NOMO-1 treated with dmso at 0.1 percent for 144 hours (cell line): ENCODE measurements at regions not wholly inside any gene's neighbourhood (a gene's known extent, or its start where the extent isn't known, plus 50 kb on each side); places are given as distances from the start of the nearest gene placed in this dataset.
"Not testable (repeated sequence)": the region's sequence is repeated elsewhere in the genome, so short reads cannot be mapped to it uniquely, and the experiment has no call there.

ENCODE experiments used
- DNase-seq: peaks from one replicate; lab custom pipeline; 2025; ENCODE audit not compliant: unreplicated experiment; lab: John Stamatoyannopoulos, UW

DNA sequence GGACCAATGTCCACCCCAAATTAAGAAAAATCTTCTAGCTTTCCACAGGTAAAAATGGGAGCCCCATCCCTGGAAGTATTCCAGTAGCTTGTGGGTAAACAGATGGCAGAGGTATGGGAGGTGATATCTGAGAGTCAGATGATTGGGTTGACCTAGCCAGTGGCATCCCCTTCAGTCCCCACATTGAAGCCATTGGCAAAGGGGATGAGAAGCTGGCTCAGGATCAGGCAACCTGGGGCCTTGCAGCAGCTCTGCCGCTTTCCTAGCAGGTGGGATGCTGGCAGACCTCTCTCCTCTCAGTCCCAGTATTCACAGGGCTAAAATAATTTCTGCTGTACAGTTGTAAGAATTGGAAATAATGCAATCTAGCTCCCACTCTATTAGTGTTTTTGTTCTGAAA is 108.9 kb upstream of the KCNG1 start:
- no peak for DNase-seq

DNA sequence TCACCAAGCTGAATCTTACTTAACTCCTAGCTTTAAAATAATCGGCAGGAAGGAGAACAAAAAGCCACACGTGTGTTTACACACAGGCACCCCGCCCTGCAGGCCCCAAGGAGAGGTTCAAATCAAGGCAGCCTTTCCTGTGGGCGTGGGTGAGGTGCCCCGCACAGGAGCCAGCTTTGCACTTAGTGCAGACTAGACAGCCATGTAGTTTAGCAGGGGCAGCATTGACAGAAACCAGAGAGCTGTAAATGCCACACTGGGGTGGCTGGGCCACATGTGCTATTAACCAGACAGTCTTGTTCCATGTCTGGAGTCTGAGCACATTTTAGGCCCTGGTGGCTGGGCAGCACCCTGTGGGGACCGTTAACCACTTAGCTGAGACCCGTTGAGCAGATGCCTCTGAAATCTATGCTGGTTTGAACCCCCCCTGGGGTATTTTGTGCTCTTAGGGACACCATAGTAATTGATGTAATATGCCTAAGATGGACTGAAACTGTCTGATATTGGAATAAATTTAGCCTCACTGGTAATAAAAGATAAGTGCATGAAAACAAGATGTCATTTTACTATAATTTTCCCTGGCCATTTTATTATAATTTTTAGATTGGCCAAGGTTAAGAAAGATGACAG is 106.4 kb upstream of the KCNG1 start:
- DNase-seq, result no peak

DNA sequence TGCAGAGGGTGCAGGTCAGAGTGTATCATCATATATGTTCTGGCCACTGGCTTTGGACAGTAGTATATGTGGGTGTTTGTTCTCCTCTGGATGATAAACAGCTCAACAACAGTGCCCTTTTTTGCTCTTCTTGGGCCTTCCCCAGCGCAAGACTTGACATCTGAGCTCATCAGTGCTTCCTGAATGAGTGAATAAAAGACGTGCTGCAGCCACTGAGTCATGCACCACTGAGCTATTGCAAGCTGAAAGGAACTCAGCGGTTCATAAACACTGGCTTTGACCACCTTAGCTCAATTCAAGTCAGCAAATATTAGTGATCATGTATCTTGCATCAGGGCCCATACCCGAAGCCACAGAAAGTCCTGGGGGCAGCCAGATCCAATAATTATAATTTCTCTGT is 105.3 kb upstream of the KCNG1 start:
- no peak for DNase-seq

DNA sequence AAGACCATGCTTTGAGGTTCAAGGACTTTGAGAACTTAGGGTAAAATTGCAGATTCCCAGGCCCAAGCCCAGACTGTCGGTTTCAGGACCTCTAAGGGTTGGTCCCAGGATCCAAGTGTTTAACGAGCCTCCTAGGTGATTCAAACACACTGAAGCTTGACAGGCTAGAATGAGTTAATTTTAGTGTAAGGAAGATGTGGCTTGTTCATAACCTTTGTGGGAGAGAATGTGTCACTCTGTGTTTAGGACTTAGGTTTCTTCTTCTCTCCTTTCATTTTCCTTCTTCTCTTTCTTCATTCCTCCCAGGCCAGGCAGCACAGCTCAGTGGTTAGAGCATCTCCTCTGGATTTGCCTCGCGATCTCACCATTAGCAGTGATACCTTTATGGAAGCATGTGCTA is 104.8 kb upstream of the KCNG1 start:
- no peak for DNase-seq

DNA sequence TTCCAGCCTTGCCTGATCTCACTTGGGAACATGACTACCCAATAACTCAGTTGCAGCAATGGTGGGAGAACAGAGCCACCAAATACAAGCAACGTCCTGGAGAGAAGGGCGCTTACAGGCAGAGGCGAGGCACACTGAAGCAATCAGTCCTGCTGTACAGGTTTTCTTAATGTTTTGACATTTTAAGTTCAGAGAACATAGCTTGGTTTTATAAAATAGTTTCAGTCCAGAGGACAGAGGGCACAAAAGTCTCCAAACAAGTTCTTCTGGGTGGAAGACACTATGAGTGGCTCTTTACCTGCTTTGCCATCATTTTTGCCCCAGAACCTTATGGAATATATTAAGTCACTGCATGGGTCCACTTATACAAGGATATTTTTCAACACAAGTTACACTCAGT is 103.4 kb upstream of the KCNG1 start:
- no peak for DNase-seq

DNA sequence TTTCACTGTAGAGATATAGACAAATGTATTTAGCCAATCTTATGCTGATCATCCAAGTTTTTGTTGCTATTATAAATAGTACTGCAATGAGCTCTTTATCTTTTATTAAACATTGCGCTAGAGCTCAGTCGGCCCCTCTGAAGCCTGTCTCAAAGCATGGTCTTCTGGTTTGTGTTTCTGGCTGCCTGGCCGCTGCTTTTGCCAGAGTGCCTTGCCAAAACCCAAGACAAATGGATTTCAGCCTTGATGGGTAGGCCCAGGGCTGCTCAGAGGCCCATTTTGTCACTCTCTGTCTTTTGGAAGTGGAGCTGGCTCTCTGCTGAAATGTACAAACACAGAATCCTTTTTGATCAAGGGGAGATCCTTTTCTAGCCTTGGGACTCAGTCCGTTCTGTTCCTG is 102.9 kb upstream of the KCNG1 start:
- no peak for DNase-seq

DNA sequence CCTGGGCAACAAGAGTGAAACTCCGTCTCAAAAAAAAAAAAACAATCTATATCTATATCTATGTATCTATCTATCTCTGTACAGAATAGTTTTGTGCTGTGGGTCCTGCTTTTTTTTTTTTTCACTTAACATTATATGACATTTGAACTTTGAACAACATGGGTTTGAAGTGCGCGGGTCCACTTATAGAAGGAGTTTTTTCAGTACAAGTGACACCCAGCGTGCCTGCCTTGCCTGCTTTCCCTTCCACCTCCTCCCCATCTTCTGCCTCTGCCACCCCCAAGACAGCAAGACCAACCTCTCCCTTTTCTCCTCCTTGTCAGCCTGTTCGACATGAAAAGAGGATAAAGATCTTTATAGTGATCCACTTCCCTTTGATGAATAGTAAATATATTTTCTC is 102.2 kb upstream of the KCNG1 start:
- no peak for DNase-seq

DNA sequence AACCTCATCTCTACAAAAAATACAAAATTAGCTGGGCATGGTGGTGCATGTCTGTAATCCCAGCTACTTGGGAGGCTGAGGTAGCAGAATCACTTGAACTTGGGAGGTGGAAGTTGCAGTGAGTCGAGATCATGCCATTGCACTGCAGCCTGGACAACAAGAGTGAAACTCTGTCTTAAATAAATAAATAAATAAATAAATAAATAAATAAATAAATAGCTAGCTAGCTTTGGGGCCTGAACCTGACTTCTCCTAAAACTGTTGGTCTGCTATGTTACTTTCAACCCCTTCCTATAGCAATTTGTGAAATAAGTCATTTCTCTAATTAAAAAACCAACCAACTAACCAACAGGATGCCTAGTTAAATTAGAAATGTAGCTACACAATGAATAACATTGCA is 101.0 kb upstream of the KCNG1 start:
- DNase-seq, result not testable (repeated sequence)

DNA sequence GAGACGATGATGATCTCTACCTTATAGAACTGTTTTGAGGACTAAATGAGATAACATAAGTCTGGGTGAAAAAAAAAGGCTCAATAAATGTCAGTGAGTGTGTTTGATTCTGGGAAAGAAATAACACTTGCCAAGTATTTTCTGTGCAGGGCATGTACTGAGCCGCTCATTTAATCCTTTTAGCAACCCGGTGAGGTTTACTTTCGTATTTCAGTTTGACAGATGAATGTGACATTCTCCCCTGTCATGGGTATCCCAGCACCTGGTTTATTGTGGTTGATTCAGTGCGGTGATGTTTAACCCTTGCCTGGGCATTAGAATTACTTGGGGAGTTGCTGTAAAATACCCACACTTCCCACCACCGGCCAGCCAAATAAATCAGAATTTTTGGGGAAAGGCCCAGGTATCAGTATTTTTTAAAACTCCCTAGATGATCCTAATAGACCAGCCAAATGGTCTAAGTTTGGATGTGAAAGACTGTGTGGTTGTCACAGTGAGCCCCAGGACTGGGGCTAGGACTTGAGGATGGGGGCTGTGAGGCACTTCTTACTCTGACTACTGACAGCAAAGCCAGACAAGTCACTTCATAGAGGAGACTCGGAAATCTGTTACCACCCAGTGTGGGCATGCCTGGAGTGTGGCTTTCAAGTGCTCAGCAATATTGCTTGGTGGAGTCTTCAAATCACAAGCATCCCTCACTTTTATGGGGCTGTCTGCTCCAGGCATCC is 100.2 kb upstream of the KCNG1 start:
- no peak for DNase-seq

DNA sequence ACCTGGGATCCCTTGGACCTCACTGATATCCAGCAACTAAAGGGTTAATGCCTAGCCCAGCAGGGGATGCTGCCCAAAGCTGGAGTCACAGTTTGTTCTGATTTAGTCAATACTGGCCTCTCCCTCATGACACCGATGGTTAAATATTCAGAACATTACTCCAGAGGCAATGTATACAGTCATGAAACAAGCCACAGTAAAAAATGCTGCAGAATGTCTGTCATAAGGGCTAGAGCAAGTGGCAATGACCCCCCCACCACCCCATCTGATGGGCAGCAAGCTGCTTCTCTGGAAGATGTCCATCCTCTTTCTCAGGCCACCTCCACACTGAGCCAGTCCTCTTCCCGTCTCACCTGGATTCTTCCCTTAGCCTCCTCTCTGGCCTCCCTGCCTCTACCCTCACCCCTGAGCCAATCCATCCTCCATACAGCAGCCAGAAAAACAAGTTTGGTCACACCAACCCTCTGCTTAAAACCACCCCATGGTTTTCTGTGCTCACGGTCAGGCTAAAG is 99.0 kb upstream of the KCNG1 start:
- no peak for DNase-seq

DNA sequence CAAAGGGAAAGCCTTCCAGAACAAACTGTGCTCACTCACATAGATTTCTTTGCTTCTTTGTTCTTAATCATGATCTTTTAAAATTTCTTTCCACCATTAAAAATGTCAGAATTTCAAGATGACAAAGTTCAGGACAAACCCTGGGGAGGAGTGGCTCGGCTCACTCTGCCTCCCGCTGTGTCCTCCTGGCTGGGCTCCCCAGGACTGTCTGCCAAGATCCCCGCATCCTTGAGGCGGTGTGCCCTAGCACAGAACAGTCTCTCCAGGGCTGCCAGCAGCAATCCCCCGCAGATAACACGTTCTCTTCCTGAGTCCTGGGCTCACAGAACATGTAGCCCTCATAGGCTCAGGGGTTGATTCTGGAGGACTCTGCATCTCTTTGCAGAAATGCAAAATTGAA is 98.4 kb upstream of the KCNG1 start:
- DNase-seq, result no peak

DNA sequence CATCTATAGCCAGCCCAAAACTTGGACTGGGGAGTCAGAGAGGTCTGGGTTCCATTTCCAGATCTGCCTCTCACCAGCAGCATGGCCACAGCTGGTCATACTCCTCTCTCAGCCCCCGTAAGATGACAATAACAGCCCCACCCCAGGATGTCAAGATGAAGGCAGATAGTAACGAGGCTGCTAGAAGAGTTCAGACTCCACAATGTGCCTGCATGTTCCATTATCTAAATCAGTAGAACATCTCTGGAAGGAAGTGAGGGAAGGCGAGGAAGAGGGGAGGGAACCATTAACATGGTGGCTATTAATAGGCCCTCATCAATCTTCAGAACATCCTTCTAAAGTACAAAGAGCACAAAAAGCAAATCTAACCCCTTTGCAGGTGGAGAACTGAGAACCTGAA is 98.0 kb upstream of the KCNG1 start:
- DNase-seq, result no peak

DNA sequence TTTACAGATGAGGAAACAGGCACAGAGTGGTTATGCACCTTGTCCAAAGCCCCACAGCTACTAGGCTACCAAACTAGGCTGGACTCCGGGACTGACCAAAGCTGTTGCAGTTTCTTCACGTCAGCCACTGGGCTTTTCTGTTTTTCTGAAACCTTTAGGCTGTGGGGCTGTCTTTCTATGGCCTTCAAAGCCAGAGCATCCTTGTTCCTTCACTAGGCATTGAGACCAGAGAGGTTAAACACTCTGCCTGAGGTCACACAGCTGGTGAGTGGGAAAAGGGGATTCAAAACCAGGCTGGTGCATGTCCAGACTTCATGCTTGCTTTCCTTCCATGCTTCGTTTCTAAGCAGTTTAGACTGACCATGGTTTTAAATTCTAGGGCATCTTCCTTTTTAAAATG is 97.5 kb upstream of the KCNG1 start:
- no peak for DNase-seq

DNA sequence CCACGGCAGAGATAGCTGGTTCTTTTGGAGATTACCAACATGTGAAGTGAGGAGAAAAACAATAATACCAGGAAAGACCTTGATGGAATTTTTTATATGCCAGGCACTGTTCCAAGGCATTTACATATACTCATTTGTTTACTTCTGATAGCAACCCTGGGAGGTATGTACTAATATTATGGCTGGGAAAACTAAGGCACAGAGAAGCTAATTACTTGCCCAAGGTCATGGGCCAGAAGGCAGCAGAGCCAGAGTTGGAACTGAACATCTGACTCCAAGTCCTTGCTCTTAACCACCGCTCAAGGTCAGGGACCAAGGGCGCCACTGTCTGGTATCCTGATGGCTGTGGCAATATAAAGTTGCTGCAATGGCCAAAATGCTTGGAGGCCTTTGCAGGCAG is 97.0 kb upstream of the KCNG1 start:
- no peak for DNase-seq

DNA sequence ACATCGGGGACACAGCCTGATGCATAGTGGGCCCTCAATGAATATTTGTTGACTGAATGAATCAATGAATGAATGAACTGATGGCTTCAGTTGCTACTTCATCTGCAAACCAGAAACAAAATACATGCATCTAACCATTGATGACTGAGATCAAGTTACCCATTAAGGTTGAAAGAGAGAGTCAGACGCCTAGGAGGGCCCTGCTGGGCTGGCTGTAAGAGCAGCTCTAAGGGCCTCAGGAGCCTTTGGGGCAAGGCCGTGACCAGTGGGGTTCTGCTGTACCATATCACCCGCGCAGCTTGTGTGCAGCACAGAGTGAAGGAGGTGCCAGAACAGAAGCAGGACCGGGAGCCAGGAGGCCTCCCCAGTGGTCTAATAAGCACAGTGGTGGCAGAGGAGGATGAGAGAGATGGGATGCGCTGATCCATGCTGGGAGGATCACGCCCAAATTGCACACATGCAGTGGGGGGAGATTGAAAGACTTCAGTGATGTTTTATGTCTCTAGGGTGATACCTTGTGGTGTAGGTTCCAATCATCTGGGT is 96.1 kb upstream of the KCNG1 start:
- DNase-seq, result no peak

DNA sequence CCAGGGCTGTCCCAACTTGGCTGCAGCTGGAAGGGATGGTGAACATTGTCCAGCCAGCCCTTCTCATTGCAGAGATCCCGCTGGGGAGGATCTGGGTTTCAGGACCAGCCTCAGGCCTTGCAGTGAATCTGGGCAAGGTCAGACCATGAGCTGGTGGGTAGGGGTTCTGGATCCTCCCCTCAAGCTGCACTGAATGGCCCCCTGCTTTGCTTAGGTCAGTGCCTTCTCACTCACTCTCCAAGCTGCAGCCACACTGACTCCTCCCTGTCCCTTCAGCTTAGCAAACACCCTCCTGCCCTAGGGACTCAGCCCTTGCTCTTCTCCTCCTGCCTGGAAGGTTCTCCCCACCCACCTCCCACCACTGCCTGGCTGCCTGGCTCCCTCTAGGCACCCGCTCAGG is 95.3 kb upstream of the KCNG1 start:
- no peak for DNase-seq

DNA sequence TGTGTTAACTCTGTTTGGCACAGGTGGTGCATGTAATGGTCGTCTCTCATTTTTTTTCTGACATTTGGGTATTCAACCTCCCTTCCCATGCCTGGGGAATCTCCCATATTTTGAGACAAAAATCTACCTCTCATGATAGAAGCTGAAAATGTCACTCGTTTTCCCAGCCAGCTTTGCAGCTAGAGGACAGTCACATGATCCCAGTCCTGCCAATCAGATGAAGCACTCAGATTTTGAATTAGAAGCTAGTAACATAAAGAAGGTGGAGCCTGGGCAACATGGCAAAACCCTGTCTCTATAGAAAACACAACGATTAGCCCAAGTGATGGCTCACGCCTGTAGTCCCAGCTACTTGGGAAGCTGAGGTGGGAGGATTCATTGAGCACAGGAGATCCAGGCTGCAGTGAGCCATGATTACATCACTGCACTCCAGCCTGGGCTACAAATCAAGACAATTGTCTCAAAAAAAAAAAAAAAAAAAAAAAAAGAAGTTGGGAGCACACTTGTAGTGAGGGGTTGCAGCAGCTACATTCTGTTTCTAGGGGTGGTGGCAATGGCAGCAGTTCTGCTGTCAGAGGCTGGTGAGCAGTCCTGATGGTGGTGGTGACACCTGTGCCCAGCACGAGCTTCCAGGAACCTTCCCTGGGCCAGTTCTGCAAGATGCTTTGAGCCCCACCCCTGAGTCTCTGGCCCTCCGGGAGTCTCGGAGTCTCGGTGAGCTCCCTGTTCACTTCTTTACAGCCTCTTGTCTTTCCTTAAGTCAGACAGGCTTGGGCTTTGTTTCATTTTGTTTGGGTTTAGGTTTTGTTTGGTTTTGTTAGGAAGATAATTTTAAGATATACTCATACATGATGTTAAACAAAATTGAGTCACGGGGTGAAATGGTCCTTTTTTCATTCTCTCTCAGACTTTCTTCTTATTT is 94.1 kb upstream of the KCNG1 start:
- DNase-seq, result no peak

DNA sequence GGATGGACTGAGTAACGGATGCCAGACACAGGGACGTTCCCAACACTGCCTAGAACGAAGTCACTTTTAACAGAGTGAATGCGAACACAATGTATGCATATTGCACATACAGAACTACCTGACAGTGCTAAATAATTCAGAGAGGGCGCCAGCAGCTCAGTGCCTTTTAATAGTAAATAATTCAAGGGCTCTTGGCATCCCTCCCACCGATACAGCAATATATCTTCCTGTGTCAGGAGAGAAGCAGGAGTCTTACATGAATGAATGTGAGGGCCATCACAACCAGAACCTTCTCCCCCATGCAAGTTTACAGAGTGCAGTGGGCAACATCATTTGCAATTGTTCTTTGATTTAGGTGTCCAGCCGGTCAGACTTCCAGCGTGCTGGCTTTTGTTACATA is 88.4 kb upstream of the KCNG1 start:
- no peak for DNase-seq

DNA sequence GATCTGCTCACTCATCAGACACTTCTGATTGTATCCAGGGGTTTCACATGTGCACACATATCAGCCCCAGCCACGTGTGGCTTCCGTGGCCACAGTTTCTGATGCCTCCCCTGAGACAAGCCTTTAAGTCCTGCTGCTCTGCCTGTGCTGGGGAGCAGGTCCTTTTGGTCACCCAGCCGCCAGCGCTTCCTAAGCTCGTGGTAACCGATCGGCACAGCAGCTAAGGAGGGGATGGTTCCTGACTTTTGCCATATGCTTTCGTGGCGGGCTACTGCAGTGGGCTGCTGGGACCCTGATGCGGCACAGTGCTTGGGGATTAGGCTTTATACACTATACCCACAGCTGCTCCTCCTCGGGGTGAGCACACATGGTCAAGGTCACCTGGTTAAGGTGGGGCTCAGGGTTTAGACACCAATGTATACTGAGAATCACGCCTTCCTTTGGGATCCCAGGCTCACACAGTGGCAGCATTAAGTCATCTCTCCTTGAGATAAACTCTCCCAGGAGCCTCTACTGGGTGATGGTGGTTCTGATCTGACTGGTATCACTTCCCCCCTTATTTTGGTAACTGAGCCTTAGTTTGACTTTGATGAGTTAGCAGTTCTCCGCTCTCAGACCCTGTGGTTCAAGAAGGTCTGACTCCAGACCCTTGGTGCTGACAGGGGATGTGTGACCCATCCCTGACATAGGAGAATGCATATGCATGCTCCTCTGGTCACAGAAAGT is 85.9 kb upstream of the KCNG1 start:
- DNase-seq, result no peak

DNA sequence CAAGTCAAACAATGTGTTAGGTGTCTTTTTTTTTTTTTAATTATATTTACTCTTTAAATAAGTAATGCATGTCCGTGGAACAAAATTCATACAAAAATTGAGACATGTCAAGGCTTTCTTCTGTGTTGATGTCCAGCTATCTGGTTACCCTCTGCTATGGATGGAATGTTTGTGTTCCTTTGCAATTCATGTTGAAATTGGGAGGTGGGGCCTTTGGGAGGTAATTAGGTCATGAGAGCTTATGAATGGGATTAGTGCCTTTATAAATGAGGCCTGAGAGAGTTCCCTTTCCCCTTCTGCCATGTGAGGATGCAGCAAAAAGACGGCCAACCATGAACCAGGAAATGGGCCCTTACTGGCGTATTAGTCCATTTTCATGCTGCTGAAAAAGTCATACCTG is 83.1 kb upstream of the KCNG1 start:
- DNase-seq, result no peak
